ENCODE measurements at regions not wholly inside any gene's neighbourhood (a gene's known extent, or its start where the extent isn't known, plus 50 kb on each side); places are given as distances from the start of the nearest gene placed in this dataset.

DNA sequence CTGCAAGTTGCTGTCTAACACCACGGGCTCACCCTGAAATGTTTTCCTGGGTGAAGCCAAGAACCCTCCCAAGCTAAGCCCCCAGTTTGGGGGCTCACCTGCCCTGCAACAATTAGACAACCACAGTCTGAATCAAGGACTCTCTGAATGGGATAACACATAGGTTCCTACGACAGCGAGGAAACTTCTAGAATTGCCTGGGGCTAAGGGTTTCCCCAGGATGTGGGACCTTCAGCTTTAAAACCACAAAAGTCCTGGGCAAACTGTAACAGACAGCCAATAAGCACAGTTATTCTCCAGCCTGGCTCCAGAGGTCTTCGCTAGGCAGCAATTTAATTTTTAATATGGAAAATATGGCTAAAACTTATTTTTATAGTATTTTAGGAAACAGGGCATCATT is 162.6 kb downstream of the PRKX start:
- H3K4me1 Mint-ChIP-seq (ENCODE audit: unreplicated experiment), result peaks cover 25% of the 10 kb centered on the region
- DNase-seq (ENCODE audit: extremely low spot score, unreplicated experiment), result no peak
- no peaks in the 10 kb centered on the region for H3K9me3 Mint-ChIP-seq (ENCODE audit: unreplicated experiment)
- no peaks in the 10 kb centered on the region for H3K36me3 Mint-ChIP-seq (ENCODE audit: unreplicated experiment)
- no peak overlapping the region for H3K27ac Mint-ChIP-seq (ENCODE audit: unreplicated experiment)
- no peak overlapping the region for H3K4me3 Mint-ChIP-seq (ENCODE audit: unreplicated experiment)
- no peaks in the 10 kb centered on the region for H3K27me3 Mint-ChIP-seq (ENCODE audit: unreplicated experiment)
- TF ChIP-seq, protein P1, sequence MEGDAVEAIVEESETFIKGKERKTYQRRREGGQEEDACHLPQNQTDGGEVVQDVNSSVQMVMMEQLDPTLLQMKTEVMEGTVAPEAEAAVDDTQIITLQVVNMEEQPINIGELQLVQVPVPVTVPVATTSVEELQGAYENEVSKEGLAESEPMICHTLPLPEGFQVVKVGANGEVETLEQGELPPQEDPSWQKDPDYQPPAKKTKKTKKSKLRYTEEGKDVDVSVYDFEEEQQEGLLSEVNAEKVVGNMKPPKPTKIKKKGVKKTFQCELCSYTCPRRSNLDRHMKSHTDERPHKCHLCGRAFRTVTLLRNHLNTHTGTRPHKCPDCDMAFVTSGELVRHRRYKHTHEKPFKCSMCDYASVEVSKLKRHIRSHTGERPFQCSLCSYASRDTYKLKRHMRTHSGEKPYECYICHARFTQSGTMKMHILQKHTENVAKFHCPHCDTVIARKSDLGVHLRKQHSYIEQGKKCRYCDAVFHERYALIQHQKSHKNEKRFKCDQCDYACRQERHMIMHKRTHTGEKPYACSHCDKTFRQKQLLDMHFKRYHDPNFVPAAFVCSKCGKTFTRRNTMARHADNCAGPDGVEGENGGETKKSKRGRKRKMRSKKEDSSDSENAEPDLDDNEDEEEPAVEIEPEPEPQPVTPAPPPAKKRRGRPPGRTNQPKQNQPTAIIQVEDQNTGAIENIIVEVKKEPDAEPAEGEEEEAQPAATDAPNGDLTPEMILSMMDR (IDR thresholded peaks at IDR 0.05), result no peak

DNA sequence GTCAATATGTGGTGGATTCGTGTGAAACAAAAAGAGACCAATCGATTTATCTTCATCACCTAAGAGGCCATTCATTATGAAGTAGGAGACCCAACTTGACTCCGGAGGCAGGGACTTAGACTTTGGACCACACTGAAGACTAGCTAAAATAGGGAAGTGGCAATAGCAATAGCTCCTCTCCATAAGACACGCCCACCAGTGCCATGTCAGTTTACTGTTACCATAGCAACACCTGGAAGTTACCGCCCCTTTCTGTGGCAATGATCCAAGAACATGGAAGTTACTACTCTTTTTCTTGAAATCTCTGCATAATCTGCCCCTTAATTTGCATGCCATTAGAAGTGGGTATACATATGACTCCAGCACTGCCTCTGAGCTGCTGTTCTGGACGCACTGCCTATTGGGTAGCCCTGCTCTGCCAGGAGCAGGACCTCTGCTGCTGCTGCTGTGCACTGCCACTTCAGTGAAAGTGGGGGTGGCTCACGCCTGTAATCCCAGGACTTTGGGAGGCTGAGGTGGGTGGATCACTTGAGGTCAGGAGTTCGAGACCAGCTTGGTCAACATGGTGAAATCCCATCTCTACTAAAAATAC is 163.2 kb downstream of the PRKX start:
- no peak for DNase-seq (ENCODE audit: extremely low spot score, unreplicated experiment)
- Mint-ChIP-seq H3K4me3 (ENCODE audit: unreplicated experiment) (no peak overlapping the region), H3K27ac (ENCODE audit: unreplicated experiment) (no peak overlapping the region), H3K36me3 (ENCODE audit: unreplicated experiment) (no peaks in the 10 kb centered on the region), H3K9me3 (ENCODE audit: unreplicated experiment) (no peaks in the 10 kb centered on the region), H3K27me3 (ENCODE audit: unreplicated experiment) (no peaks in the 10 kb centered on the region), H3K4me1 (ENCODE audit: unreplicated experiment) (peaks cover 28% of the 10 kb centered on the region)
- TF ChIP-seq, protein P1 (IDR thresholded peaks at IDR 0.05), result no peak

DNA sequence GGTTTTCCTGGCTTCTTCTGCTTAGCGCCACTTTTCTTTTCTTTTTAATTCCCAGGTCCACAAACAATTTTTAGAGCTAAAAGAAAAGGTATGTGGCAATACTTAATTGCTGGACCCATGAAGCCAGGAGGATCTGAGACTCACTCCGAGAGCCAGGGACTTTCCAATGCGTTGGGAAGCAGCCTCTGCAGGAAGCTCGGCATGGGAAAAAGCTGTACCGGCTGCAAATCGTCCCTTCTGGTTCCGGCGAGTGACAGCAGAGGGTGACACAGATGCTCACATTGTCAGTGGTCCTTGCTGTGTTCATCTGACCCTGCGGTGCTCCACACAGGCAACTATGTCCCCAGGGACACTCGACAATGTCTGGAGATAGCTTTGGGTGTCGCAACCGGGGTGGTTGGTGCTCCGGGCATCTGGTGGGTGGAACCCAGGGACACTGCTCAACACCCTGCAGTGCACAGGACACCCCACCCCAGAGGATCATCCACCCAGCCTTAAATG is 164.0 kb downstream of the PRKX start:
- Mint-ChIP-seq H3K4me1 (ENCODE audit: unreplicated experiment) (peaks cover 28% of the 10 kb centered on the region), H3K9me3 (ENCODE audit: unreplicated experiment) (no peaks in the 10 kb centered on the region), H3K27me3 (ENCODE audit: unreplicated experiment) (no peaks in the 10 kb centered on the region), H3K27ac (ENCODE audit: unreplicated experiment) (no peak overlapping the region), H3K4me3 (ENCODE audit: unreplicated experiment) (peak overlapping the region; percentile 49), H3K36me3 (ENCODE audit: unreplicated experiment) (no peaks in the 10 kb centered on the region)
- TF ChIP-seq, protein P1 (IDR thresholded peaks at IDR 0.05), result no peak
- no peak for DNase-seq (ENCODE audit: extremely low spot score, unreplicated experiment)

DNA sequence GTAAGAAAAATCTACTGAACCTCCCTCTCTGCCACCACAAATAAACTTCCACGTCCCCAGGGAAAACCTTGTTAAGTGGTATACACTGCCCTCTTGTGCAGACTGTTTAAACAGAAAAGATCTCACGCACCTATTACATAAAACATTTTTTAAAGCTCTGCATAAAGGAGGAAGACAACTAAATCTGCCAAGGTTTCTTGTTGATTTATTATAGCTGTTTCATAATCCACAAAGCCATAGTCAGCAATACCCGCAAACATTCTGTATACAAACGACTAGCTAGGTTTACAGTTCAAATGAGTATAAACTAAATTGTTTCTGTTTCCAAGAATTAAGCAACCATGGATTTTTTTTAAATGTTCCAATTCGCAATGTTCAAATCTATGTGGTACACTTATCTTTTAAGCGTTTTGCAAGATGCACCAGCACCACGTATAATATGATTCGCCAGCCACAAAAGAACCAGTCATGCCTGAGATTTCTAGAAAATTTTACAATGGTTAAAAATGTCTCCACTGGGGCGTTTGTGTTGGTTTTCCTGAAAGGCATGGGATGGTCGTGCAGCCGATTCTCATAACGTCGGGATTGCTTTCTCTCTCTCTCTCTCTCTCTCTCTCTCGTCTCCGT is 164.6 kb downstream of the PRKX start:
- DNase-seq (ENCODE audit: extremely low spot score, unreplicated experiment), result no peak
- Mint-ChIP-seq H3K27me3 (ENCODE audit: unreplicated experiment) (no peaks in the 10 kb centered on the region), H3K4me1 (ENCODE audit: unreplicated experiment) (peaks cover 28% of the 10 kb centered on the region), H3K27ac (ENCODE audit: unreplicated experiment) (no peak overlapping the region), H3K9me3 (ENCODE audit: unreplicated experiment) (no peaks in the 10 kb centered on the region), H3K4me3 (ENCODE audit: unreplicated experiment) (peak overlapping the region; percentile 49), H3K36me3 (ENCODE audit: unreplicated experiment) (no peaks in the 10 kb centered on the region)
- TF ChIP-seq, protein P1 (IDR thresholded peaks at IDR 0.05), result peak; percentile 80

DNA sequence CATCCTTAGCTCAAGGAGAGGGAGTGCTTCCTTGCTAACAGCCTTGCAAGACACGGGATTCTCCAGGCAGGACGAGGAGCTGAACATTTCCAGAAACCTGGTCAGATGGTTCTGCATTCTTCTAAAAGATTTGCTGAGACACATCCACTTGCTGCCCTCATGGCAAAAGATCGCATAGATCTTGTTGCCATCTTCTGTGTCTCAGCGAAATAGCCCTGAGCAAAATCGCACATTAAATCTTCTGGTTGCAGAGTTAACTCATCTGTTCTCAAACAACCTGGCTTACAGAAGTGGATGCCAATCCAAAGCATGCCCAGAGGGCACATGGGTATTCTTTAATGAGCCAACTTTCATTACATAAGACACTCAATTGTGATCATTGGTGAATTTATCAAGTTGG is 167.5 kb downstream of the PRKX start:
- Mint-ChIP-seq H3K4me3 (ENCODE audit: unreplicated experiment) (no peak overlapping the region), H3K36me3 (ENCODE audit: unreplicated experiment) (no peaks in the 10 kb centered on the region), H3K27ac (ENCODE audit: unreplicated experiment) (no peak overlapping the region), H3K4me1 (ENCODE audit: unreplicated experiment) (peaks cover 28% of the 10 kb centered on the region), H3K27me3 (ENCODE audit: unreplicated experiment) (no peaks in the 10 kb centered on the region), H3K9me3 (ENCODE audit: unreplicated experiment) (peaks cover 8% of the 10 kb centered on the region)
- DNase-seq (ENCODE audit: extremely low spot score, unreplicated experiment), result peak; percentile 21
- TF ChIP-seq, protein P1 (IDR thresholded peaks at IDR 0.05), result no peak
